HG03159 (cell line): ENCODE measurements at regions not wholly inside any gene's neighbourhood (a gene's known extent, or its start where the extent isn't known, plus 50 kb on each side); places are given as distances from the start of the nearest gene placed in this dataset.

Source experiments
- ATAC-seq: cut with Tn5 transposase; IDR thresholded peaks from one replicate; pipeline ENCODE4 v1.9.1; 2021; ENCODE audit warnings: mild to moderate bottlenecking, moderate library complexity; ENCODE audit not compliant: unreplicated experiment

GRCh38 chr3:31048143-31048542 is 153.7 kb upstream of the GADL1 start:
- no peak for ATAC-seq

- no peak for ATAC-seq
Observed at GRCh38 chr3:31050296-31050695, 155.8 kb upstream of the GADL1 start.

GRCh38 chr3:31051226-31051625 is 156.8 kb upstream of the GADL1 start:
- ATAC-seq: no peak

- no peak for ATAC-seq
Observed at GRCh38 chr3:31053299-31053698, 158.8 kb upstream of the GADL1 start.

GRCh38 chr3:31054032-31054431 is 159.6 kb upstream of the GADL1 start:
- no peak for ATAC-seq

GRCh38 chr3:31055757-31056156 is 161.3 kb upstream of the GADL1 start:
- ATAC-seq: no peak

- ATAC-seq: no peak
Observed at GRCh38 chr3:31057891-31058290, 163.4 kb upstream of the GADL1 start.

GRCh38 chr3:31064021-31064420 is 169.6 kb upstream of the GADL1 start:
- ATAC-seq: no peak

GRCh38 chr3:31065765-31066164 is 171.3 kb upstream of the GADL1 start:
- no peak for ATAC-seq

GRCh38 chr3:31067004-31067403 is 172.5 kb upstream of the GADL1 start:
- no peak for ATAC-seq

GRCh38 chr3:31075471-31075870 is 181.0 kb upstream of the GADL1 start:
- ATAC-seq: no peak

GRCh38 chr3:31075876-31076275 is 181.4 kb upstream of the GADL1 start:
- no peak for ATAC-seq

- ATAC-seq: no peak
Observed at GRCh38 chr3:31077021-31077601, 182.7 kb upstream of the GADL1 start.

GRCh38 chr3:31077826-31078225 is 183.4 kb upstream of the GADL1 start:
- no peak for ATAC-seq

- no peak for ATAC-seq
Observed at GRCh38 chr3:31079689-31080088, 185.2 kb upstream of the GADL1 start.

GRCh38 chr3:31081018-31081662 is 186.7 kb upstream of the GADL1 start:
- ATAC-seq: no peak

GRCh38 chr3:31086148-31086547 is 191.7 kb upstream of the GADL1 start:
- no peak for ATAC-seq

GRCh38 chr3:31086698-31087097 is 192.2 kb upstream of the GADL1 start:
- no peak for ATAC-seq

- ATAC-seq: no peak
Observed at GRCh38 chr3:31091748-31092147, 197.3 kb upstream of the GADL1 start.

GRCh38 chr3:31092748-31093589 is 198.5 kb upstream of the GADL1 start:
- ATAC-seq: no peak

GRCh38 chr3:31093606-31094005 is 199.1 kb upstream of the GADL1 start:
- ATAC-seq: no peak

- ATAC-seq: no peak
Observed at GRCh38 chr3:31094048-31094447, 199.6 kb upstream of the GADL1 start.
